IPS DF 6.9 (cell line): ENCODE measurements at regions not wholly inside any gene's neighbourhood (a gene's known extent, or its start where the extent isn't known, plus 50 kb on each side); places are given as distances from the start of the nearest gene placed in this dataset.

Experiments used
- DNase-seq: peaks from one replicate; pipeline ENCODE4 v3.0.0-alpha.2; 2013; ENCODE audit warnings: low read depth, low spot score
- H3K27ac ChIP-seq: one replicate; pipeline ENCODE4 v1.5.1; 2013; ENCODE audit warnings: low read length, control low read depth
- H3K27me3 ChIP-seq: 2 replicates; pipeline ENCODE4 v1.6.1; 2013; ENCODE audit warnings: mild to moderate bottlenecking, low read length; ENCODE audit not compliant: control insufficient read depth, insufficient read depth
- H3K36me3 ChIP-seq: 2 replicates; pipeline ENCODE4 v1.6.1; 2013; ENCODE audit warnings: low read length; ENCODE audit not compliant: control insufficient read depth, insufficient read depth
- H3K4me1 ChIP-seq: 2 replicates; pipeline ENCODE4 v1.6.1; 2013; ENCODE audit warnings: low read length; ENCODE audit not compliant: control insufficient read depth, insufficient read depth
- H3K4me3 ChIP-seq: 2 replicates; pipeline ENCODE4 v1.5.1; 2013; ENCODE audit warnings: mild to moderate bottlenecking, low read length
- H3K9me3 ChIP-seq: 2 replicates; pipeline ENCODE4 v1.6.1; 2013; ENCODE audit warnings: low read length, inconsistent platforms; ENCODE audit not compliant: control insufficient read depth, insufficient read depth
- WGBS: extraction: QIAGEN DNeasy Blood & Tissue Kit; methylation state at CpG from one replicate; pipeline ENCODE4 v1.1.7; 2013; ENCODE audit warnings: mixed read lengths, missing lambda C conversion rate; ENCODE audit not compliant: insufficient read length, insufficient coverage; 5-methylcytosine and 5-hydroxymethylcytosine counted together

GRCh38 chr4:58644549-58644948 lies 1534.4 kb upstream of the IGFBP7 start:
- H3K36me3 ChIP-seq = no peaks in the 10 kb centered on the region
- no peak overlapping the region for H3K27ac ChIP-seq
- no peak for DNase-seq
- no peaks in the 10 kb centered on the region for H3K4me1 ChIP-seq
- WGBS = no CpG with 5 or more reads among the region's 3 CpGs
- no peaks in the 10 kb centered on the region for H3K9me3 ChIP-seq
- H3K27me3 ChIP-seq = no peaks in the 10 kb centered on the region
- no peak overlapping the region for H3K4me3 ChIP-seq

DNA sequence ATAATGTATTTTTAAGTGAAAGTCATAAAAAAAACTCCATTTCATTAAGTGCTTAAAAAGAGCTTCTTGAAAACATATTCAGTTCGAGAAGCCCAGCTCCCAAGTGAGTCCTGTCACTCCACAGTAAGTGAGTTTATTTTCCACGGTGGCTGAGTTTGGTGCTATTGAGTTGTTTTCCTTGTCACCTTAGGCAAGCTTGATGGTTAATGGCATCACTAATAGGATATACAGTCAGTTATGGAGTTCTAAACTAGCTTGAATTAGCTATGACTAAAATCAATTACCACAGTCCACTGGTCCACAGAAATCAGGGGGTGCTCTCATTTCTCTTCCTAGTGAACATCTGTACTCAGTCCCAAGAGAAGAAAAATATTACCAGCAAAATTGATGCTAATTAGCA lies 1526.2 kb upstream of the IGFBP7 start:
- DNase-seq = no peak

DNA sequence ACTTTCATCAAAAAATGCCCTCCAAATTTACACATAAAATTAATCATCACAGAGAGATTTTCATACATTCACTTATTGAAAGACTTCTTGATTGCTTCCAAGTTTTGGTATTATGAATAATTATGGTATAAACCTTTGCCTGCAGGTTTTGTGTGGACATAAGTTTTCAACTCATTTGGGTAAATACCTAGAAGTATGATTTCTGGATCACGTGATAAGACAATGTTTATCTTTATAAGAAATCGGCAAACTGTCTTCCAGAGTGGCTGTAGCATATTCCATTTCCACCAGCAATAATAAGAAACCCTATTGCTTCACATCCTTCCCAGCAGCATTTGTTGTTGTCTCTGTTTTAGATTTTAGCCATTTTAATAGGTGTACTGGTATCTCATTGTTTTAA lies 1507.0 kb upstream of the IGFBP7 start:
- DNase-seq = no peak
- Histone ChIP-seq H3K36me3 (no peaks in the 10 kb centered on the region), H3K27ac (no peak overlapping the region), H3K4me1 (no peaks in the 10 kb centered on the region), H3K27me3 (no peaks in the 10 kb centered on the region), H3K4me3 (no peak overlapping the region), H3K9me3 (no peaks in the 10 kb centered on the region)
- no CpG with 5 or more reads among the region's 2 CpGs for WGBS

More for the DNA sequence above, 1526.2 kb upstream of the IGFBP7 start:
- no peaks in the 10 kb centered on the region for H3K36me3 ChIP-seq
- no peaks in the 10 kb centered on the region for H3K4me1 ChIP-seq
- no CpG with 5 or more reads among the region's 2 CpGs for WGBS
- no peaks in the 10 kb centered on the region for H3K27me3 ChIP-seq
- H3K27ac ChIP-seq = no peak overlapping the region
- H3K4me3 ChIP-seq = no peak overlapping the region
- H3K9me3 ChIP-seq = no peaks in the 10 kb centered on the region

DNA sequence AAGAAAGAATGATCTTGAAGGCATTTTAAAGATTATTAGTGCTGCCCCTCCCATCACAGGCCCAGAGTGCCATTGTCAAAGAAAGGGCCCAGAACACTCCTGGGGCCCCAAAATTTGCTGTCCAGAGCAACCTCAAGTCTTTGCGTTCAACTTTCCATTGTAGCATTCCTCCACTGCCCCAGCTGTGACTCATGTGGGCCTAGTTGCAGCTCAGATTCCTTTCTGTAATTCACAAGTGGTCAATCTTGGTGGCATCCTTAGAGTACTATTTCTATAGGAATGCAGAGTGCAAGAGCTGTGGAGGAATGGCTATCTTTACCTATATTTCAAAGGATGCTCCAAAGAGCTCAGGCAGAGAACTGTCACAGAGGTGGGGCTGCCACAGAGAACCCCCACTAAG lies 1500.8 kb upstream of the IGFBP7 start:
- no peak overlapping the region for H3K27ac ChIP-seq
- H3K27me3 ChIP-seq = no peaks in the 10 kb centered on the region
- H3K4me3 ChIP-seq = no peak overlapping the region
- DNase-seq = no peak
- no peaks in the 10 kb centered on the region for H3K9me3 ChIP-seq
- peaks cover 2% of the 10 kb centered on the region; the same call in 1 of the 2 replicates for H3K36me3 ChIP-seq
- no peaks in the 10 kb centered on the region for H3K4me1 ChIP-seq
- no CpG with 5 or more reads among the region's 1 CpG for WGBS

DNA sequence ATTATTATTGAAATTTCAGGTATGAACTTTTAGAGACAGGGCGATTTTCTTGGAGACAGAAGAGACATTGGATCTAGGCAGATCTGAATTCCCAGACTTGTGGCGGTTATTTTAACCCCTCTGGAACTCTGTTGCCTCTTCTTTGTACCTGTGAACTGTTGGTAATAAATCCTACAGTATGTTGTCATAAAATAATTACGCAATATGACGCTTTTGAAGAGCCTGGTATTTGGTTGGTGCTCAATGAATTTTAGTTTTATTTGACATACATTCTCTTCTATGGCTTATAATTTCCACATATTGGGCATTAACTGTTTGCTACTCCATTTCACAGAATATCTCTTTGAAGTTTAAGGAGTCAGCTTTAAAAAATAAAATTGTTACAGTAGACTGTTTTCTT lies 1496.1 kb upstream of the IGFBP7 start:
- Histone ChIP-seq H3K27me3 (no peaks in the 10 kb centered on the region), H3K27ac (no peak overlapping the region), H3K36me3 (peaks cover 2% of the 10 kb centered on the region; the same call in 1 of the 2 replicates), H3K9me3 (no peaks in the 10 kb centered on the region), H3K4me1 (no peaks in the 10 kb centered on the region), H3K4me3 (no peak overlapping the region)
- DNase-seq = no peak
- WGBS = no CpG with 5 or more reads among the region's 4 CpGs

- H3K27ac ChIP-seq = no peak overlapping the region
- no peak overlapping the region for H3K4me3 ChIP-seq
- no CpG with 5 or more reads among the region's 4 CpGs for WGBS
- DNase-seq = no peak
- H3K27me3 ChIP-seq = no peaks in the 10 kb centered on the region
- no peaks in the 10 kb centered on the region; the same call in 1 of the 2 replicates for H3K4me1 ChIP-seq
- H3K9me3 ChIP-seq = no peaks in the 10 kb centered on the region
- no peaks in the 10 kb centered on the region for H3K36me3 ChIP-seq
Measured at GRCh38 chr4:58603951-58604350, 1493.8 kb upstream of the IGFBP7 start.

- Histone ChIP-seq H3K36me3 (no peaks in the 10 kb centered on the region), H3K27me3 (no peaks in the 10 kb centered on the region), H3K9me3 (no peaks in the 10 kb centered on the region), H3K27ac (no peak overlapping the region), H3K4me1 (no peaks in the 10 kb centered on the region; the same call in 1 of the 2 replicates), H3K4me3 (no peak overlapping the region)
- DNase-seq = no peak
- no CpG with 5 or more reads among the region's 1 CpG for WGBS
Measured at GRCh38 chr4:58602731-58603359, 1492.7 kb upstream of the IGFBP7 start.

- Histone ChIP-seq H3K4me1 (no peaks in the 10 kb centered on the region; the same call in 1 of the 2 replicates), H3K27me3 (no peaks in the 10 kb centered on the region), H3K9me3 (no peaks in the 10 kb centered on the region), H3K36me3 (no peaks in the 10 kb centered on the region), H3K27ac (no peak overlapping the region), H3K4me3 (no peak overlapping the region)
- no peak for DNase-seq
- WGBS = no CpG with 5 or more reads among the region's 1 CpG
Measured at GRCh38 chr4:58602022-58602421, 1491.8 kb upstream of the IGFBP7 start.

DNA sequence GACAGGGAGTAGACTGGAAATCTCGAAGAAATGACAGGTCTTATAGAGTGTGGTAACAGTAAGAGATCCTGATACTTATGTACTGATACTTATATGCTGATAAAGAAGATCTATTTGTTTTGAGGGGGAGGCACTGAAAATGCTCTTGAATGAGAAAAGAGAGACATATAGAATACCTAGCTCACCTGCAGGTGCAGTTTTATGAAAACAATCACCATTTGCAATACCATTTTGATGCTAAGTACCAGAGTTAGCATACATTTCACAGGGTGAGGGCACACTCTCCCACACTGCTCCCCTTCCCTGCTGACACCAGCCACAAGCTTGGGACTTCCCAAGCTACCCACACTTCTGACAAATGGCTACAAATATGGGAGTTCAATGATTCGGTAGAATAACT lies 1490.1 kb upstream of the IGFBP7 start:
- no CpG with 5 or more reads among the region's 2 CpGs for WGBS
- Histone ChIP-seq H3K4me3 (no peak overlapping the region), H3K9me3 (no peaks in the 10 kb centered on the region), H3K27me3 (no peaks in the 10 kb centered on the region), H3K36me3 (no peaks in the 10 kb centered on the region), H3K4me1 (no peaks in the 10 kb centered on the region; the same call in 1 of the 2 replicates), H3K27ac (no peak overlapping the region)
- peak; percentile 48 for DNase-seq

- no CpG with 5 or more reads among the region's 2 CpGs for WGBS
- no peaks in the 10 kb centered on the region; the same call in 1 of the 2 replicates for H3K36me3 ChIP-seq
- no peak overlapping the region for H3K27ac ChIP-seq
- H3K4me3 ChIP-seq = no peak overlapping the region
- no peaks in the 10 kb centered on the region for H3K4me1 ChIP-seq
- no peaks in the 10 kb centered on the region for H3K9me3 ChIP-seq
- no peaks in the 10 kb centered on the region for H3K27me3 ChIP-seq
- no peak for DNase-seq
Measured at GRCh38 chr4:58590722-58591121, 1480.5 kb upstream of the IGFBP7 start.

DNA sequence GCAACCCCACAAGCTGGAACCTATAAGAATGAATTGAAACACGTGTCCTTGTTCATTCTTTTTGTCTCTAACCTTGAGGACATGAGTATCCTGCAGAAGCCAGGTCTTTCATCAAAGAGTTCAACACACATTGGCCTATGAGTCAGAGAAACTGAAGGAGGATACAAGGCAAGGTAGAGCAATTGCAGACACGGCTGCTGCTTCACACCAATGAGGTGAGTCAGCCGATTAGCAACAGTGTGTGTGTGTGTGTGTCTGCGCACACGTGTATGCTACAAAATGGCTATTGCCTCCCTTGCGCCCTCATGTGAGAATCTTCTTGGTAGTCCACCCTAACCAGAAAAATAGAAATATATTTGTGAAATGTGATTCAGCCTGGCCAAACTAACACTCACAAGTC lies 1477.7 kb upstream of the IGFBP7 start:
- Histone ChIP-seq H3K27ac (no peak overlapping the region), H3K27me3 (no peaks in the 10 kb centered on the region), H3K9me3 (no peaks in the 10 kb centered on the region), H3K4me1 (no peaks in the 10 kb centered on the region), H3K36me3 (no peaks in the 10 kb centered on the region; the same call in 1 of the 2 replicates), H3K4me3 (no peak overlapping the region)
- no CpG with 5 or more reads among the region's 6 CpGs for WGBS
- DNase-seq = no peak
